Right lobe of liver (tissue), 4 donors: ENCODE measurements at regions not wholly inside any gene's neighbourhood (a gene's known extent, or its start where the extent isn't known, plus 50 kb on each side); places are given as distances from the start of the nearest gene placed in this dataset.

Source experiments
- CTCF ChIP-seq, 4 donors: fragments of 200-600 bp in 3 of 4; fragments of 450-650 bp in 1 of 4; IDR thresholded peaks; one replicate each; pipeline versions ENCODE4 v1.5.1 to v1.8.0; 2016 to 2022; ENCODE audit warnings: antibody characterized with exemption in 4 of 4, mild to moderate bottlenecking in 2 of 4
- POLR2A ChIP-seq: fragments of 450-650 bp; IDR thresholded peaks from one replicate; pipeline ENCODE4 v1.6.1; 2017; ENCODE audit warnings: antibody characterized with exemption, mild to moderate bottlenecking
- donor health status: DM: no; HTN: no; CAD: no.
- donor health status: DM: no; HTN: no; CAD: no.
- donor health status: DM: no; HTN: yes; CAD: no.

- TF ChIP-seq CTCF (IDR thresholded peaks at IDR 0.05): no peak
- TF ChIP-seq POLR2A: no peak
Measured at GRCh38 chr13:38167164-38167822, 182.4 kb upstream of the UFM1 start.
